C4-2B (cell line): ENCODE measurements at regions not wholly inside any gene's neighbourhood (a gene's known extent, or its start where the extent isn't known, plus 50 kb on each side); places are given as distances from the start of the nearest gene placed in this dataset.

Experiments used
- ZFX ChIP-seq: fragments of 450-650 bp; IDR thresholded peaks from 2 replicates; pipeline ENCODE4 v1.6.1; 2017
- TF ChIP-seq, protein P1 (sequence below): fragments of 450-650 bp; conservative IDR thresholded peaks from 2 replicates; pipeline ENCODE4 v1.5.1; 2017; ENCODE audit warnings: mild to moderate bottlenecking

DNA sequence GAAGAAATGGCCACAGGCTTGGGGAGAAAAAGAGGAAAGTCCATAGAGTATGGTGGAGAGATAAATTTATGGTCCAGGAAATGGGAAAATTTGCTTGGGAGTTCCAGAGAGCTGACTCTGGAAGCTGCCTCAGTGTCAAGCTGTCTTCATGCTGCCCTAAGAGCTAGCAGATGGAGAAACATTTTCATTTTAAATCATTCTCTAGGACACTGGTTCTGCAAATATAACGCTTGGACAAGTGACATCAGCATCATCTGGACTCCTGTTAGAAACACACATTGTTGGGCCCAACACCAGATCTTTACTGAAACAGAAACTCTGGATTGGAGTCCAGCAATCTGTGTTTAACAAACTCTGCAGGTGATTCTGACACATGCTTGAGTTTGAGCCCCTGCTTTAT lies 592.0 kb upstream of the KLF12 start:
- TF ChIP-seq, protein P1, sequence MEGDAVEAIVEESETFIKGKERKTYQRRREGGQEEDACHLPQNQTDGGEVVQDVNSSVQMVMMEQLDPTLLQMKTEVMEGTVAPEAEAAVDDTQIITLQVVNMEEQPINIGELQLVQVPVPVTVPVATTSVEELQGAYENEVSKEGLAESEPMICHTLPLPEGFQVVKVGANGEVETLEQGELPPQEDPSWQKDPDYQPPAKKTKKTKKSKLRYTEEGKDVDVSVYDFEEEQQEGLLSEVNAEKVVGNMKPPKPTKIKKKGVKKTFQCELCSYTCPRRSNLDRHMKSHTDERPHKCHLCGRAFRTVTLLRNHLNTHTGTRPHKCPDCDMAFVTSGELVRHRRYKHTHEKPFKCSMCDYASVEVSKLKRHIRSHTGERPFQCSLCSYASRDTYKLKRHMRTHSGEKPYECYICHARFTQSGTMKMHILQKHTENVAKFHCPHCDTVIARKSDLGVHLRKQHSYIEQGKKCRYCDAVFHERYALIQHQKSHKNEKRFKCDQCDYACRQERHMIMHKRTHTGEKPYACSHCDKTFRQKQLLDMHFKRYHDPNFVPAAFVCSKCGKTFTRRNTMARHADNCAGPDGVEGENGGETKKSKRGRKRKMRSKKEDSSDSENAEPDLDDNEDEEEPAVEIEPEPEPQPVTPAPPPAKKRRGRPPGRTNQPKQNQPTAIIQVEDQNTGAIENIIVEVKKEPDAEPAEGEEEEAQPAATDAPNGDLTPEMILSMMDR = no peak
- TF ChIP-seq ZFX = no peak
